Caco-2 (cell line): ENCODE measurements at regions not wholly inside any gene's neighbourhood (a gene's known extent, or its start where the extent isn't known, plus 50 kb on each side); places are given as distances from the start of the nearest gene placed in this dataset.

Experiments
- BruUV-seq: library from RNA; stranded (reverse); fragments of 400-500 nt; replicated peaks from 2 replicates; lab custom pipeline; 2021; lab: Mats Ljungman, UMichigan
- CTCF ChIA-PET: fragments of 300-600 bp; sonication (Branson Sonifier 250); formaldehyde crosslinking; loops from one replicate; lab custom pipeline; 2022; ENCODE audit warnings: antibody characterized with exemption; lab: Charles Lee
- POLR2A ChIA-PET: fragments of 300-600 bp; sonication (Branson Sonifier 250); formaldehyde crosslinking; loops from one replicate; lab custom pipeline; 2022; ENCODE audit warnings: antibody characterized with exemption; lab: Charles Lee
- DNase-seq, 2 experiments: peaks; one replicate each; pipeline versions ENCODE4 v3.0.0 to v3.0.0-alpha.2; 2020 to 2022
- H3K27me3 ChIP-seq: replicated peaks from 2 replicates; pipeline ENCODE4 v1.6.0; 2011; ENCODE audit warnings: low read length; ENCODE audit not compliant: control insufficient read depth, insufficient read depth
- H3K36me3 ChIP-seq: 2 replicates; pipeline ENCODE4 v1.5.1; 2011; ENCODE audit warnings: low read length; ENCODE audit not compliant: control insufficient read depth, insufficient read depth
- H3K4me1 ChIP-seq: fragments of 250-450 bp; sonication (Bioruptor Pico); 2 replicates; pipeline ENCODE4 v1.5.1; 2020; ENCODE audit warnings: mild to moderate bottlenecking
- H3K4me3 ChIP-seq: 2 replicates; pipeline ENCODE4 v1.5.1; 2011; ENCODE audit warnings: low read depth, mild to moderate bottlenecking, control low read depth, low read length
- H3K9me3 ChIP-seq: fragments of 250-450 bp; sonication (Bioruptor Pico); 2 replicates; pipeline ENCODE4 v1.5.1; 2020; ENCODE audit warnings: mild to moderate bottlenecking, moderate library complexity
- H3K27ac Mint-ChIP-seq: one replicate; pipeline ENCODE4 v1.8.0; 2022; ENCODE audit warnings: mixed read lengths; ENCODE audit not compliant: unreplicated experiment
- H3K27me3 Mint-ChIP-seq: one replicate; pipeline ENCODE4 v1.8.0; 2022; ENCODE audit warnings: mixed read lengths; ENCODE audit not compliant: insufficient read depth, unreplicated experiment
- H3K36me3 Mint-ChIP-seq: one replicate; pipeline ENCODE4 v1.8.0; 2022; ENCODE audit warnings: mild to moderate bottlenecking, mixed read lengths; ENCODE audit not compliant: insufficient read depth, unreplicated experiment
- H3K4me1 Mint-ChIP-seq: one replicate; pipeline ENCODE4 v1.8.0; 2022; ENCODE audit warnings: low read depth, mixed read lengths; ENCODE audit not compliant: unreplicated experiment
- H3K4me3 Mint-ChIP-seq: one replicate; pipeline ENCODE4 v1.8.0; 2022; ENCODE audit warnings: mild to moderate bottlenecking, moderate library complexity, mixed read lengths; ENCODE audit not compliant: unreplicated experiment
- H3K9me3 Mint-ChIP-seq: one replicate; pipeline ENCODE4 v1.8.0; 2022; ENCODE audit warnings: mixed read lengths; ENCODE audit not compliant: unreplicated experiment
- CTCF ChIP-seq, 2 experiments: fragments of 200-600 bp in 1 of 2; IDR thresholded peaks; 1 replicate in 1 of 2; 2 replicates in 1 of 2; pipeline versions ENCODE4 v1.5.1 to v1.8.0; 2011 to 2022; ENCODE audit warnings: antibody characterized with exemption in 1 of 2, control low read depth in 1 of 2, inconsistent platforms in 1 of 2, low read depth in 1 of 2, low read length in 1 of 2, mild to moderate bottlenecking in 1 of 2, moderate library complexity in 1 of 2; ENCODE audit not compliant: insufficient read depth in 1 of 2, severe bottlenecking in 1 of 2, unreplicated experiment in 1 of 2
- intact Hi-C: fragments of 100-400 bp; cut with micrococcal nuclease; formaldehyde crosslinking; loops from one replicate; pipeline ENCODE4 v1.10.0; 2022; ENCODE audit not compliant: unreplicated experiment

- BruUV-seq: no TSS peak
- no peaks in the 10 kb centered on the region; the same call in 1 of the 2 replicates for H3K27me3 ChIP-seq
- H3K4me1 ChIP-seq: no peaks in the 10 kb centered on the region
- no peaks in the 10 kb centered on the region for H3K4me1 Mint-ChIP-seq
- ChIA-PET POLR2A (no interaction called here), CTCF (no interaction called here)
- 0 out of 2 replicates have a peak, but pooled peaks cover 7% of the 10 kb centered on the region for H3K9me3 ChIP-seq
- no peaks in the 10 kb centered on the region for H3K36me3 Mint-ChIP-seq
- TF ChIP-seq CTCF (IDR thresholded peaks at IDR 0.05; ENCODE audit: insufficient read depth in 1 of 2, low read depth in 1 of 2, low read length in 1 of 2, severe bottlenecking in 1 of 2, unreplicated experiment in 1 of 2): no peak
- peaks cover 15% of the 10 kb centered on the region for H3K27me3 Mint-ChIP-seq
- H3K4me3 Mint-ChIP-seq: no peak overlapping the region
- intact Hi-C loops: no loop called here
- DNase-seq: no peak
- no peak overlapping the region for H3K27ac Mint-ChIP-seq
- no peaks in the 10 kb centered on the region for H3K36me3 ChIP-seq
- H3K4me3 ChIP-seq: no peak overlapping the region
- no peaks in the 10 kb centered on the region for H3K9me3 Mint-ChIP-seq
Observed at GRCh38 chr10:36220151-36220550, 578.1 kb upstream of the FZD8 start.

- Mint-ChIP-seq H3K36me3 (no peaks in the 10 kb centered on the region), H3K27ac (no peak overlapping the region), H3K27me3 (peaks cover 8% of the 10 kb centered on the region), H3K9me3 (no peaks in the 10 kb centered on the region), H3K4me1 (no peaks in the 10 kb centered on the region), H3K4me3 (no peak overlapping the region)
- no peak for DNase-seq
- POLR2A ChIA-PET: no interaction called here
- Histone ChIP-seq H3K4me1 (no peaks in the 10 kb centered on the region), H3K27me3 (no peaks in the 10 kb centered on the region), H3K9me3 (no peaks in the 10 kb centered on the region), H3K36me3 (no peaks in the 10 kb centered on the region), H3K4me3 (no peak overlapping the region)
- intact Hi-C loops: no loop called here
- CTCF ChIA-PET: no interaction called here
- TF ChIP-seq CTCF (IDR thresholded peaks at IDR 0.05; ENCODE audit: insufficient read depth in 1 of 2, low read depth in 1 of 2, low read length in 1 of 2, severe bottlenecking in 1 of 2, unreplicated experiment in 1 of 2): no peak
- no TSS peak for BruUV-seq
Observed at GRCh38 chr10:36211856-36212255, 569.8 kb upstream of the FZD8 start.

- TF ChIP-seq CTCF (IDR thresholded peaks at IDR 0.05; ENCODE audit: insufficient read depth in 1 of 2, low read depth in 1 of 2, low read length in 1 of 2, severe bottlenecking in 1 of 2, unreplicated experiment in 1 of 2): no peak
- no peaks in the 10 kb centered on the region for H3K4me1 ChIP-seq
- intact Hi-C loops: no loop called here
- Mint-ChIP-seq H3K4me3 (no peak overlapping the region), H3K27me3 (peaks cover 20% of the 10 kb centered on the region), H3K36me3 (no peaks in the 10 kb centered on the region), H3K9me3 (no peaks in the 10 kb centered on the region), H3K27ac (no peak overlapping the region), H3K4me1 (no peaks in the 10 kb centered on the region)
- H3K27me3 ChIP-seq: no peaks in the 10 kb centered on the region
- no peak for DNase-seq
- H3K9me3 ChIP-seq: no peaks in the 10 kb centered on the region
- CTCF ChIA-PET: no interaction called here
- no peak overlapping the region for H3K4me3 ChIP-seq
- H3K36me3 ChIP-seq: no peaks in the 10 kb centered on the region
- POLR2A ChIA-PET: no interaction called here
- no TSS peak for BruUV-seq
Observed at GRCh38 chr10:36209480-36209879, 567.4 kb upstream of the FZD8 start.
